ENCODE measurements at regions not wholly inside any gene's neighbourhood (a gene's known extent, or its start where the extent isn't known, plus 50 kb on each side); places are given as distances from the start of the nearest gene placed in this dataset.

DNA sequence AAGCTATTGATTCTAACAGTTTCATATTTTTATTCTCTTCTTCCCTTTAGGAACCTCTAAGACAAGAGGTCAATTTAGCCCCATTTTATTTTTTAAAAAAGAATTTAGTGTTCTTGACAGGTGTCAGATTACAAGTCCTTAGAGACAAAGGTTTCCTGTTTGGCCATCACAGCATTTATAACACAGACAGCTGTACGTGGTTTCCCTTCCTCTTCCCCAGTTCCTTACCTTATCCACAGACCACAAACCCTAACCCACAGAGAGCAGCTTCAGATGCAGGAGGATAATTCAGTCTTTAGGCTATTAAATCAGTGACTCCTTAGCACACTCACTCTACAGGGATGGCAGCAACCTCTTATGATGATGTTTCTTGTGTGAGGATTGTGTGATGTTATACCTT is 1210.1 kb downstream of the DIAPH3 start:
- TF ChIP-seq, protein P1, sequence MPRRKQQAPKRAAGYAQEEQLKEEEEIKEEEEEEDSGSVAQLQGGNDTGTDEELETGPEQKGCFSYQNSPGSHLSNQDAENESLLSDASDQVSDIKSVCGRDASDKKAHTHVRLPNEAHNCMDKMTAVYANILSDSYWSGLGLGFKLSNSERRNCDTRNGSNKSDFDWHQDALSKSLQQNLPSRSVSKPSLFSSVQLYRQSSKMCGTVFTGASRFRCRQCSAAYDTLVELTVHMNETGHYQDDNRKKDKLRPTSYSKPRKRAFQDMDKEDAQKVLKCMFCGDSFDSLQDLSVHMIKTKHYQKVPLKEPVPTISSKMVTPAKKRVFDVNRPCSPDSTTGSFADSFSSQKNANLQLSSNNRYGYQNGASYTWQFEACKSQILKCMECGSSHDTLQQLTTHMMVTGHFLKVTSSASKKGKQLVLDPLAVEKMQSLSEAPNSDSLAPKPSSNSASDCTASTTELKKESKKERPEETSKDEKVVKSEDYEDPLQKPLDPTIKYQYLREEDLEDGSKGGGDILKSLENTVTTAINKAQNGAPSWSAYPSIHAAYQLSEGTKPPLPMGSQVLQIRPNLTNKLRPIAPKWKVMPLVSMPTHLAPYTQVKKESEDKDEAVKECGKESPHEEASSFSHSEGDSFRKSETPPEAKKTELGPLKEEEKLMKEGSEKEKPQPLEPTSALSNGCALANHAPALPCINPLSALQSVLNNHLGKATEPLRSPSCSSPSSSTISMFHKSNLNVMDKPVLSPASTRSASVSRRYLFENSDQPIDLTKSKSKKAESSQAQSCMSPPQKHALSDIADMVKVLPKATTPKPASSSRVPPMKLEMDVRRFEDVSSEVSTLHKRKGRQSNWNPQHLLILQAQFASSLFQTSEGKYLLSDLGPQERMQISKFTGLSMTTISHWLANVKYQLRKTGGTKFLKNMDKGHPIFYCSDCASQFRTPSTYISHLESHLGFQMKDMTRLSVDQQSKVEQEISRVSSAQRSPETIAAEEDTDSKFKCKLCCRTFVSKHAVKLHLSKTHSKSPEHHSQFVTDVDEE (CRISPR knock-in tag; IDR thresholded peaks at IDR 0.05) = no peak
- TF ChIP-seq, protein P2, sequence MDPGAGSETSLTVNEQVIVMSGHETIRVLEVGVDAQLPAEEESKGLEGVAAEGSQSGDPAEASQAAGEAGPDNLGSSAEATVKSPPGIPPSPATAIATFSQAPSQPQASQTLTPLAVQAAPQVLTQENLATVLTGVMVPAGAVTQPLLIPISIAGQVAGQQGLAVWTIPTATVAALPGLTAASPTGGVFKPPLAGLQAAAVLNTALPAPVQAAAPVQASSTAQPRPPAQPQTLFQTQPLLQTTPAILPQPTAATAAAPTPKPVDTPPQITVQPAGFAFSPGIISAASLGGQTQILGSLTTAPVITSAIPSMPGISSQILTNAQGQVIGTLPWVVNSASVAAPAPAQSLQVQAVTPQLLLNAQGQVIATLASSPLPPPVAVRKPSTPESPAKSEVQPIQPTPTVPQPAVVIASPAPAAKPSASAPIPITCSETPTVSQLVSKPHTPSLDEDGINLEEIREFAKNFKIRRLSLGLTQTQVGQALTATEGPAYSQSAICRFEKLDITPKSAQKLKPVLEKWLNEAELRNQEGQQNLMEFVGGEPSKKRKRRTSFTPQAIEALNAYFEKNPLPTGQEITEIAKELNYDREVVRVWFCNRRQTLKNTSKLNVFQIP (CRISPR knock-in tag; IDR thresholded peaks at IDR 0.05; ENCODE audit: borderline replicate concordance, low read depth) = no peak
- TF ChIP-seq CSDC2 (CRISPR knock-in tag; IDR thresholded peaks at IDR 0.05) = no peak
- TF ChIP-seq RARB (CRISPR knock-in tag; IDR thresholded peaks at IDR 0.05) = no peak
- TF ChIP-seq, protein P3, sequence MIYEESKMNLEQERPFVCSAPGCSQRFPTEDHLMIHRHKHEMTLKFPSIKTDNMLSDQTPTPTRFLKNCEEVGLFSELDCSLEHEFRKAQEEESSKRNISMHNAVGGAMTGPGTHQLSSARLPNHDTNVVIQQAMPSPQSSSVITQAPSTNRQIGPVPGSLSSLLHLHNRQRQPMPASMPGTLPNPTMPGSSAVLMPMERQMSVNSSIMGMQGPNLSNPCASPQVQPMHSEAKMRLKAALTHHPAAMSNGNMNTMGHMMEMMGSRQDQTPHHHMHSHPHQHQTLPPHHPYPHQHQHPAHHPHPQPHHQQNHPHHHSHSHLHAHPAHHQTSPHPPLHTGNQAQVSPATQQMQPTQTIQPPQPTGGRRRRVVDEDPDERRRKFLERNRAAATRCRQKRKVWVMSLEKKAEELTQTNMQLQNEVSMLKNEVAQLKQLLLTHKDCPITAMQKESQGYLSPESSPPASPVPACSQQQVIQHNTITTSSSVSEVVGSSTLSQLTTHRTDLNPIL (CRISPR knock-in tag; IDR thresholded peaks at IDR 0.05; ENCODE audit: low read depth) = no peak
- TF ChIP-seq, protein P4, sequence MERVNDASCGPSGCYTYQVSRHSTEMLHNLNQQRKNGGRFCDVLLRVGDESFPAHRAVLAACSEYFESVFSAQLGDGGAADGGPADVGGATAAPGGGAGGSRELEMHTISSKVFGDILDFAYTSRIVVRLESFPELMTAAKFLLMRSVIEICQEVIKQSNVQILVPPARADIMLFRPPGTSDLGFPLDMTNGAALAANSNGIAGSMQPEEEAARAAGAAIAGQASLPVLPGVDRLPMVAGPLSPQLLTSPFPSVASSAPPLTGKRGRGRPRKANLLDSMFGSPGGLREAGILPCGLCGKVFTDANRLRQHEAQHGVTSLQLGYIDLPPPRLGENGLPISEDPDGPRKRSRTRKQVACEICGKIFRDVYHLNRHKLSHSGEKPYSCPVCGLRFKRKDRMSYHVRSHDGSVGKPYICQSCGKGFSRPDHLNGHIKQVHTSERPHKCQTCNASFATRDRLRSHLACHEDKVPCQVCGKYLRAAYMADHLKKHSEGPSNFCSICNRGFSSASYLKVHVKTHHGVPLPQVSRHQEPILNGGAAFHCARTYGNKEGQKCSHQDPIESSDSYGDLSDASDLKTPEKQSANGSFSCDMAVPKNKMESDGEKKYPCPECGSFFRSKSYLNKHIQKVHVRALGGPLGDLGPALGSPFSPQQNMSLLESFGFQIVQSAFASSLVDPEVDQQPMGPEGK (CRISPR knock-in tag; IDR thresholded peaks at IDR 0.05; ENCODE audit: borderline replicate concordance) = no peak
- TF ChIP-seq ARNTL (CRISPR knock-in tag; IDR thresholded peaks at IDR 0.05; ENCODE audit: borderline replicate concordance, low read depth) = no peak
- TF ChIP-seq ESRRG (CRISPR knock-in tag; IDR thresholded peaks at IDR 0.05) = no peak
- no peak for TF ChIP-seq ZNF565 (CRISPR knock-in tag; conservative IDR thresholded peaks at IDR 0.05; ENCODE audit: low read depth)
- no peak for TF ChIP-seq ZFP3 (CRISPR knock-in tag; IDR thresholded peaks at IDR 0.05)
- no peak for TF ChIP-seq PPARA (CRISPR knock-in tag; IDR thresholded peaks at IDR 0.05; ENCODE audit: borderline replicate concordance)

All from SK-N-SH treated with all-trans-retinoic acid at 6 μM for 48 hours (cell line).